Activated CD4-positive, alpha-beta T cell treated with anti-CD3 and anti-CD28 coated beads, Interleukin-2, amount 50 U/mL, for 16 hours (primary cell): ENCODE measurements at regions not wholly inside any gene's neighbourhood (a gene's known extent, or its start where the extent isn't known, plus 50 kb on each side); places are given as distances from the start of the nearest gene placed in this dataset.
"Not testable (repeated sequence)": the region's sequence is repeated elsewhere in the genome, so short reads cannot be mapped to it uniquely, and the experiment has no call there.

Experiments
- DNase-seq: peaks from one replicate; pipeline ENCODE4 v3.0.0-alpha.2; 2020

DNA sequence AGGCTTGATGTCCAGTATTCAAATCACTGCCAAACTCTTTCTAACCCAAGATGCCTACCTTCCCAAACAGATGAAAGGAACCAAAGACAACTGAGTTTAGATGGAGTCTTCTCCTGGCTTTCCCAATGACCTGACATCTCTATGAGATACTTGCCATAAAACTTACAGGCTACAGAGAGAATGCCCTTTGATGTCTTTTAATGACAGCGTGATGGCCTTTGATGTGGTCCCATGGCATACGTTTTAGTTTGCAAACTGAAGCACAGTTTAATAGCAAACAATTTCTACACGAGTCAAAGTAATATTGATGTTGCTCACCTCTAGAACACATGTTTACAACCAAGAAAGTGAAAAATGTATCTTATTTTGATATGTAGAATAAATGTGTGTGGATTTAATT is 73.2 kb downstream of the ZIC4 start:
- no peak for DNase-seq

DNA sequence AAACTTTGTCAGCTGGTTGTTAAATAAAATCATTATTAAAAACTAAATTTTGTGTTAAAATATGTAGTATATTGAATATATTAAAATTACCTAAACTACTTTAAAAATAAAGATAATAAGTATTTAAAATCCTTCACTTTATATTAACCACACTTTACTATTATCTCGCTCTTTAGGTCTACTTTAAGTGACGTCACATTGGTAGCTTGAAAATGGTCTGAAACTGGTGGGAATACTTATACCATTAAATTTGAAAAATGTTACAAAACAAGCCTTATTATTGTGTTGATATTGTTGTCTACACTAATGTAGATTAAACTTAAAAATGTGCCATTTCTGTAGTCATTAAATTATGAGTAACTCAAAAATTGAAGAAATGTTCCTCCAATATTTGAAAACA is 77.6 kb downstream of the ZIC4 start:
- DNase-seq, result no peak

DNA sequence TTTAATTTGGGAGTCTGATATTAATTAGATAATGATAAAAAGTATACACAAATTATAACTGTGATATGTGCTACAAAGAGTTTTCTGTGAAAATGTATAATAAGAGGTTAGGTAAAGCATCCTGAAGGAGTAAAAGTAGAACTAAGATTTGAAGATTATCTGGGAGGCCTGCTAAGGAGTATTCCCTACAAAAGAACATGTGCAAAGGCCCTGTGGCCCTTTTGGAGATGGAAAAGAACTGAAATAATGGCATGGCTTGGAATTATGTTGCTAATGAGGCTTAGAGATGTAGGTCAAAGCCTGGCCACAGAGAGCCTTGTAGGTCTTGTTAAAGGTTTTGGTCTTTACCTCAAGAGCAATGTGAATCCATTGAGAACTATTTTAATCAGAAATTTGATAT is 82.0 kb downstream of the ZIC4 start:
- no peak for DNase-seq

DNA sequence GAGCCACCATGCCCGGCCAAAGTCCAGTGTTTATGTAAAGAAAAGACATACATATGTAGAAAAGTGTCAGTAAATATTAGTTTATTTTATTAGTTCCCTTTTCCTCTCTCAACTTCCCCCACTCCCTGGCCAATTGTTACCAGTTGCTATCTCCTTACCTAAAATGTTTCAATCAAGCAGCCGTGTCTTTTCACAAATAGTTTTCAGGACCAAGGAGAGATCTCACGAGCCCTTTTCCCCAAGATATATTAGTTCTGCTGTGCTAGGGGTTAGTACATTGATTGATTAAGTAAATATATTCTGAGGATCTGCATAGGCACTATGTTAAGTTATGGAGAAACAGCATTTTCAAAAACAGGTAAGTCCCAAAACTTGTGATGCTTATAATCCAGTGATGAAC is 87.4 kb downstream of the ZIC4 start:
- no peak for DNase-seq

DNA sequence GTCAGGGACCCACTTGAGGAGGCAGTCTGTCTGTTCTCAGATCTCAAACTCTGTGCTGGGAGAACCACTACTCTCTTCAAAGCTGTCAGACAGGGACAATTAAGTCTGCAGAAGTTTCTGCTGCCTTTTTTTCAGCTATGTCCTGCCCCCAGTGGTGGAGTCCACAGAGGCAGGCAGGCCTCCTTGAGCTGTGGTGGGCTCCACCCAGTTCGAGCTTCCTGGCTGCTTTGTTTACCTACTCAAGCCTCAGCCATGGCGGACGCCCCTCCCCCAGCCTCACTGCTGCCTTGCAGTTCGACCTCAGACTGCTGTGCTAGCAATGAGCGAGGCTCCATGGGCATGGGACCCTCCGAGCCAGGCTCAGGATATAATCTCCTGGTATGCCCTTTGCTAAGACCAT is 89.3 kb downstream of the ZIC4 start:
- DNase-seq, result not testable (repeated sequence)

DNA sequence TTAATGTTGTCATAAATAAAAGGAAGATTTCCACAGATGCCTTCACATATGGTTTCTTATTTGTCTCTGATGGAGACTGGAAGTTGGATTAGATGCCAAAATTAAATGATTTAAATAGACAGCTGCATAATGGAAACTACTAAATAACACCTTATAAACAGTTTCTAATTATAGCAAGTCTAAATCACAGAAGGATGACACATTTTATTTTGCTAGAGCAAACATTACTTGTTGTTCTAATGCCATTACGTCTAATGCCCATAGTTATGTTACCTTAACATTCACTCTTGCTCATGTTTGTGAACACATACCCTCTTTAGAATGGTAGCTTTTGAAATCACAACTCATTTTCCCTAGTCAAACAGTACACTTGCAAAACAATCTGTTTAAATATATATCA is 92.8 kb downstream of the ZIC4 start:
- no peak for DNase-seq

DNA sequence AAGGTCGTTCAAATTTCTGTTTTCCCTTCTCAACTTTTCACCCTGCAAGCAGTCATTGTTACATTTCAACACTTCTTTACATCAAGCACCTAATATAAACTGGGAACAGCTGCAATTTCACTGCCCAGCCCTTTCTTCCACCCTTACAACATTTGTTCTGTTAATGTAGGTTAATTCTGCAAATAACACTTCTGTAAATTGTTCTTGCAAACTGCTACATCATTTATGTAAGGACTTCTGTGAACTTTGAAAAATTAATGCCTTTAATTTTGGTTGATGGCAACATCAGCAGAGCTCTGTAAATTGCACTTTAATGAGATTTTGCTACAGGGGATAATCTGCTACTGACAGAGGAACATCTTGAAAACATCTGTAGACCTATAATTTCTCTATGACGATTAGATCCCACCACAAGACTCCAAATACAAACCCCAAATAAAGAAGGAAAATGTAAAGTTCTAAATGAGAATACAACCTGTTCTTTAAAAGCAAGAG is 93.5 kb downstream of the ZIC4 start:
- DNase-seq, result no peak

DNA sequence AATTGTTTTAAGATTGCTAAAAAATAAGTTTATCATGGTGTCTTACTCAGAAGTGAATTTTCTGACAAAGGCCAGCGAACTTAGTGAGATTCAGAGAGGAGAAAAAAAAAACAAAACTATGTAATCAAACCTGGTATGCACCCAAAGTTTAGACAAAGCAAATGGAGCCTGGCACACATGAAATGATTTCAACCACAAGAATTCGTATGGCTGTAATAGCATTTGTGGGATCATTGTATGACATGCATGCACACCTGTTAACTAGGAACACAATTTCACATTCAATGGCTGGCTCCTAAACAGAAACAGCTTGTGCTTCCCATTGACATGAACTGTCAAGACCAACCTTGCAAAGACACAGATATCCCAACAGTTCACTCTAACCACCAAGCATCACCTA is 94.6 kb downstream of the ZIC4 start:
- DNase-seq, result no peak

DNA sequence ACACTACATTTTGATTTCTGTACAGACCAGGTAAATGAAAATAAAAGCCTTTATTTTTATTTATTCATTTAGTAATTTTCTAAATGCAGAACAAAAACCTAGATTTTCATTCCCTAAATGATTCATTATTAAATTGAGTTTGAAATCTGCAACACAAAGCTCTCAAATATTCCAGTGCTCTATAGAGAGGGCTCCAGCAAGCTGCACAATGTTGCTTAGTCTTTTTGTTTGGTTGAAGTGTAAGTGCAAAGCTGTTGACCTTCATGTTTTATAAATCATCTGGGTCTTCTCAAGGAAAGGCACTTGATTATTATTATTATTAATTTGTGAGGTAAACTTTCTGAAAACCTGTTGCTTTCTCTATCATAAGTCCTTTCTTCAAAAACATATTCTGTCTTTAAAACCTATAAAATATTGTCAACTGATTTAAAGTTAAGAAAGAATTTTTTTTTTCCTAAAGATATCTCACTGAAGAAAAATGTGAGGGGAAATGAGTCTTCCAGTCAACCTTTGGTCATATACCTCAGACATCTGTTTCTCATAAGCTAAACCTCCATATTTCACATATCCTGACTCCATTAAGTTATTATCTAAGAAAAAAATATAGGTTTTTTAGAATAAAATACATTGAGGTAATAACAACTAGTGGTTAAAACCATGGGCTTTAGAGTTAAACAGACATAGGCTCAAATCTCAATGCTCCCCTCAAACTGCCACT is 100.7 kb downstream of the ZIC4 start:
- no peak for DNase-seq

DNA sequence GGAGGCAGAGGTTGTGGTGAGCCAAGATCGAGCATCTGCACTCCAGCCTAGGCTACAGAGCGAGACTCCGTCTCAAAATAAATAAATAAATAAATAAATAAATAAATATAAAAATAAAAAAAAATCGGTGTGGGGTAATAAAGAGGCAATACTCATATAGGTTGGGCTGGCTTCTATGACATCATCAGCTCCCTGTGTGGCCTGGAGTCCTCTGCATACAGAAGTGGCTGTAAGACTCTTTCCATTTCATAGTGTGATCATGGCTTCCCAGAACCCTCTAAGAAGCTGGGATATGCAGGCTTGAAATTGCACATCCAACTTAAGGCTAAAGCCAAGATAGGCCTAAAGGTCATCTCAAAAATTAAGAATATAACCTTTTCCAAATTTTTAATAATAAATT is 101.6 kb downstream of the ZIC4 start:
- DNase-seq, result no peak

DNA sequence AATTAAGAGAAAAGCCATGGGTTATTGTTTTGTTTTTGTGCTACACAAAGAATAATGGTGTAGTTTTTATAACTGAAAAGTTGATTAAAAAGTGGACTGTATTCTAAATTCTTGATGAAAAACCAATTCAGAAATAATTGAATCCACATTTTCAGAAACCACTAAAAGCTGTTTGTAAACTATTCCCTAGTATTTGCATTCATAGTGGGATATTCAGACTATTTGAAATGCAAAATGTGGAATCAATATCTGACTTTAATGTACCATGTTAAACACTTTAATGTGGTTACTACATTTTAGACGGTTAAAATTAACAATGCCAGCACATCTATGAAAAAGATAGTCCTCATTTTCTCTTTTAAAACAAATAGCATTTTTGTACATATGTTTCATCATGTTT is 104.6 kb downstream of the ZIC4 start:
- DNase-seq, result no peak

DNA sequence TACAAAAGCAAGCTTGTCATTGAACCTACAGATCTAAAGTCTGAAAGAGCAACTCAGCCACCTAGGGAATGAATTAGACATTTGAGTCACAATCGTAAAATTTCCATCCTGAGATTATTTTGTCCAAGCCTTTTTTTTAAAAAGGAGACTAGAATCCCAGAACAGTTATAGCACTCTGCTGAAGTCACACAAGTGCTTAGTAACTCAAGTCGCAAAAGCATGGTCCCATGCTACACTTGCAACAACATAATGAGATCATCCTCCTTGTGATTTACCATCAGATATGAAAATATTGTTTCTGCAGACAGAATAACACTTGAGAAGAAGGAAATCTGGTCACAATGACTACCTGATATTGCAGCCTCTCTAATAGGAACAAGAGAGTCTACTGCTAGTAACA is 106.7 kb downstream of the ZIC4 start:
- DNase-seq, result no peak

DNA sequence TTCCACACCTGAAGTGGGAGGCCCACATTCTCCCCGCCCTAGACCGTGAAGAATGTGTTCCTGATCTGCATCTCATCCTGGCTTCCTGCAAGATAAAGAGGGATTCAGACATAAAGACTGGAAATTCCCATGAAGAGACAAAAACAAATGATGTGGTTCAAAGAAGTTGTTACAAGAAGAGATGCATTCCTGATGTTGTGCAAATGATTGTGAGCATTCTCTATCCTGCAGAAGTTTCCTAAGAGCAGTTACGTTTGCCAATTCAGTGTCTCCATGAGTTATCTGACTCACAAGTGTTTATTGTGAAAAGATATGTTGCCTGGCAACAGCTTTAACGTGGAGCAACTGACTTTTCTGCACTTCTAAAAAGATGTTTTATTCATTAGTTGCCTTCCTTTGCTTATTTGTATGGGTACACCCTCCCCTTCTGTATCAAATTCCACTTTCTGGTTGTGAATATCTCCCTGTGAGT is 107.8 kb downstream of the ZIC4 start:
- no peak for DNase-seq

DNA sequence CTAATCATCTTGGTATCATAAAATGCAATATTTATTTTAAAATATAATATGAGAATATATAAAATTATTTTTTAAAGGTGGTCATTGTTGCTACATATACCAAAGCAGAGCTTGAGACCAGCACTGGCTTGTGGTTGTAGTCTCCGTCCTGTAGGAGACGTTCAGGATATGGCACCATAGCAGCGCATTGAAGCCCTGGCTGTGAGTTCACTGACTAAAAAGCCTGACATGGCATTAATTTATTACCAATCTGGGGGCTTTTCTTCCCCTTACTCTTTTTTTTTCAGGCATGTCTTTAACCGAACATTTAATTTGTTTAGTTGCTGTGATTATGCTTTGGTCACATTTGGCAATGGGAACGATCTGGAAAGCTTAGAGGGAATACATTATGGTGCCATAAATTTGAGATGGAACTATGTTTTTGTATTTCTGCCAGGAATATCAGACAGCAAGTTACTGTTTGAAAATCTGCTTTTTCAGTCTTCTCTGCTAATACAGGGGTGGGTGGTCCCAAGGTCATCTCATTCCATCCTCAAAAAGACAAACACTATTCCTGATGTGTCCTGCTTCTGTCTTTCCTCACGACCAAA is 108.5 kb downstream of the ZIC4 start:
- DNase-seq, result no peak

DNA sequence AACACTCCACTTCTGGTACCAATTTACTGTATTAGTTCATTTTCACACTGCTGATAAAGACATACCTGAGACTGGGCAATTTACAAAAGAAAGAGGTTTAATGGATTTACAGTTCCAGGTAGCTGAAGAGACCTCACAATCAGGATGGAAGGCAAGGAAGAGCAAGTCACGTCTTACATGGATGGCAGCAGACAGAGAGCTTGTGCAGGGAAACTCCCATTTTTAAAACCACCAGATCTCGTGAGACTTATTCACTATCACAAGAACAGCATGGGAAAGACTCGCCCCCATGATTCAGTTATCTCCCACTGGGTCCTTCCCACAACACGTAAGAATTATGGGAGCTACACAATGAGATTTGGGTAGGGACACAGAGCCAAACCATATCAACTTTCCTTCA is 119.0 kb downstream of the ZIC4 start:
- not testable (repeated sequence) for DNase-seq

DNA sequence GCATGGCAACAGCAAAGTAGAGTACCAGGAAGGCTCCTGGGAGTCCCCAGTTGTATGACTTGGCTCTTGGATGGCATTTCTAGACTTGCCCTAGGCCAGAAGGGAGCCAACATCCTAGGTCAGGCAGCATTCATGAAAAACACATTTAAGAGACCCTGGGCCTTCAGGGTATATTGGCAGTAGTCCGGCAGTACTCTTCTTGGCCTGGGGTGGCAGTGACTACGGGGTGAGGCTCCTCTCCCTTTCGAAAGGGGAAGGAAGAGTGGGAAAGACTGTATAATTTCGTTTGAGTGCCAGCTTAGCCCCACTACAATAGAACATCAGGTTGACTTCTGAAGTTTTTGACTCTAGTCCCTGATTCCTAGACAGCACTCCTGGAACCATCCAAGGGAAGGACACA is 136.4 kb downstream of the ZIC4 start:
- DNase-seq, result no peak

DNA sequence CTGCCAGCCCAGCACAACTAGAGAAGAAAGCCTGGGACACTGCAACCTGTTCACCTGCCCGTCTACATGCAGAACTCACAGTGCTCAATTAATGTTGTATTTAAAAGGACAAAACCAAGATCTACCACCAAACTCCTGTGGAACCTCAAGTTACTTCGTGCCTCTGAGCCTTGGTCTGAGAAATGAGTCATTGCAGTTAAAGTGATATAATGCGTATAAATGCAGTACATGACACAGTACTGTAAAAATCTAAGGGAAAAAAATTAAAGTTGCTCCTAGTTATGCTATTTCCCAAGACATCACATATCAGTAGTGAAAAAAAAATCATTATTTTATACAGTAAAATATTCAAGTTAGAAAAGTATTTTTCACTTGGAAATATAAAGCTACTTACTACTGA is 138.9 kb downstream of the ZIC4 start:
- no peak for DNase-seq

DNA sequence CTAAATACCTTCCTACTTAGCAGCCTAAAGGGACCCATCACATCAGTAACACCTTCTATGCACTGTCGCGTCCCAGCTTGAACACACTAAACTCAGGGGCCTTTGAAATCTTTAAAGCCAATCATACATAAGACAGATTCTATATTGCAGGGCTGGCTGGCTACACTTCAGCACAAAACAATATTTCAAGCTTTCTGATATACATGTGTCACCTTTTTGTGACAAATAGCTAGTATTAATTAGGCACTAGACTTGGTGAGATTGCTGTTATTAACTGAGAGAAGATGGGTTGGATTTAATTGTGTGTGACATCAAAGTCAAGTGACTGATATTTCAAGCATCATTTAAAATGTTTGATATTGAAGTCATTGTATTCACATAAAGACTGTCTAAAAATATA is 148.4 kb downstream of the ZIC4 start:
- DNase-seq, result no peak

DNA sequence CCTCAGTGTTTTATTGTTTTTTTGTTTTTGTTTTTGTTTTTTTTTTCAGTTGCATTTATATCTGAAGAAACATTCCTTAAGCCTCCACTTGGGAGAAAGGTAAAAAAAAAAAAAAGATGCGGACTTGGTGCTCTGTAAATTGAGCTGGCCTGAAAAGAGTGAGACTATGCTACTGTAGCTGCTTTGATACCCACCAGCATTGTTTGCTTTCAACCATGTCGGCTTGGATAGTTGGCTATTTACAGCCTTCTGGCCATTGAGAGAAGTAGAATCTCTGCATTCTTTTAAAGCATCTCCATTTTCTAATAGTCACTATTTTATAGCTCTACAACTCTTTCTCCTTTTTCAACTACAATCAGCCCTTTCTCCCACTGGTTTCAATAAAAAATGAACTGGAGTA is 149.6 kb downstream of the ZIC4 start:
- no peak for DNase-seq

DNA sequence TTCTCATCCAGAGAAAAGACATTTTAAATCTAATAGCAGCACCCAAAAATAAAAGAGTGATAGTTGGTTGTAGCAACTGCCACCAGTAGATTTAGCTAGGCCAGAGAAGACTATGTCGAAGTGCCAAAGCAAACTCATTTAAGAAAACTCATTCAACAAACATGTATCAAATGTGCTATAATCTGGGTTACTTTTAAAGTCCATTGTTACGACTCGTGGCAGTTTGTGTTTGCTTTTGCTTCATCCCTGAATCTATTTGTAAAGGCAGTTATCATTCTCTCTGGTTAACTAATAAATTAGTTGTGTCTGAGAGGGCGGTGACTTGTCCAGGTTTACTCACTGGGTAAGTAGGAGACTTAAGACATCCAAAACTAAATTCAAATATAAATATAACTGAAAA is 159.4 kb downstream of the ZIC4 start:
- no peak for DNase-seq

DNA sequence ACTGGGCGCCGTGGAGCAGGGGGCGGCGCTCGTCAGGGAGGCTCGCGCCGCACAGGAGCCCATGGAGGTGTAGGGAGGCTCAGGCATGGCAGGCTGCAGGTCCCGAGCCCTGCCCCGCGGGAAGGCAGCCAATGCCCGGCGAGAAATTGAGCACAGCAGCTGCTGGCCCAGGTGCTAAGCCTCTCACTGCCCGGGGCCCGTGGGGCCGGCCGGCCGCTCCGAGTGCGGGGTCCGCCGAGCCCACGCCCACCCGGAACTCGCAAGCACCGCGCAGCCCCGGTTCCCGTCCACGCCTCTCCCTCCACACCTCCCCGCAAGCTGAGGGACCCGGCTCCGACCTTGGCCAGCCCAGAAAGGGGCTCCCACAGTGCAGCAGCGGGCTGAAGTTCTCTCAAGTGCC is 160.7 kb downstream of the ZIC4 start:
- DNase-seq, result not testable (repeated sequence)

DNA sequence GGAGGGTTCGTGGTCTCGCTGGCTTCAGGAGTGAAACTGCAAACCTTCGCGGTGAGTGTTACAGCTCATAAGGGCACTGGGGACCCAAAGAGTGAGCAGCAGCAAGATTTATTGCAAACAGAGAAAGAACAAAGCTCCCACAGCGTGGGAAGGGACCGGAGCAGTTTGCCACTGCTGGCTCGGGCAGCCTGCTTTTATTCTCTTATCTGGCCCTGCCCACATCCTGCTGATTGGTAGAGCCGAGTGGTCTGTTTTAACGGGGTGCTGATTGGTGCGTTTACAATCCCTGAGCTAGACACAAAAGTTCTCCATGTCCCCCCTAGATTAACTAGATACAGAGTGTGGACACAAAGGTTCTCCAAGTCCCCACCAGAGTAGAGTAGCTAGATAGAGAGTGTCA is 161.3 kb downstream of the ZIC4 start:
- not testable (repeated sequence) for DNase-seq

DNA sequence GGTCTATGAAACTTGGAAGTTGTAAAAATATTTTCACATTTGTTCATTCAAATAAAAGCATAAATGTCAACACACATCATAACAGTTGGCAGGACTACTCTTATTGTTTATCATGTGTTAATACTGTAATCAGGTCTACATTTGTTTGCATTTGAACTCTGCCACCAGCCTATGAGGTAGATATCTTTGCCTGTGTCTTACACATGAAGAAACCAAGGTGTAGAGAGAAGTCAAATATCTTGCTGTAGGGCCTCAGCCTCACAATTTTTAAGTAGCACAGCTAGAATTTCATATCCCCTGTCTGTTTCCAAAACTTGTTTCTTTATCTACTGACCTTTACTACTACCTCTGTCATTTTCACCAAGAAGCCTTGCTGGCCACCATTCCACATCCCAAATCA is 161.9 kb downstream of the ZIC4 start:
- DNase-seq, result no peak

DNA sequence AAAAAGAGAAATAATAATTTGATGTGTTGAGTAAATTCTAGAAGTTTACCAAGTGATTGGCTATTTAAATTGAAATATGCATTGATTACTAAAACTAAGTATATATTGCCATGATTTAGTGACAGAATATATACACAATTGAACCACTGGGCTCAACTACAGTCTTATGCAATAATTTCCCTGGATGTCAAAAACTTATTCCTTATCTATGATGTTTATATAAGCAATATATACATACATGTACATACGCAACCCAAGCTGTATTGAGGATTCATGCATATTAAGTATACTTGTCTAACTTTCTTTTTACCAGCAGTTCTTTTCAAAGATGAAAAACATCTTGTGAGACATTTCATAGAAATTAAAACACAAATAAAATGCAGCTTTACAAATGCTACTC is 165.8 kb downstream of the ZIC4 start:
- no peak for DNase-seq

DNA sequence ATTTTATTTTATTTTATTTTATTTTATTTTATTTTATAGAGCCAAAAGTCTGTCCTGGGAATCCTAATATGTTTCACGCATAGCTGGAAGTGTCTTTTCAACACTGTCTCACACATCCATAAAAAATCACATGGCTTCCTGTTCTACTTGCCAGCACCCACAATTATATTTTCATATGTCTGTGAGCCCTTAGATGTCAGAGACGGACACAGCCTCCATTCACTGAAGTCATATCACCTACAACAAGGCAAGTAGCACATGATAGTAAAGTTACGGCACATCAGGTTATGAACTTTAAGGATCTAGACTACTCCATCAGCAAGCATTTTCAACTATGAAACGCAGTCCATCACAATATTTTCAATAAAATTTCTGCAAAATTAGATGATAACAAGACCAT is 168.4 kb downstream of the ZIC4 start:
- no peak for DNase-seq
